Hepatocyte (in vitro differentiated cells): ENCODE measurements at regions not wholly inside any gene's neighbourhood (a gene's known extent, or its start where the extent isn't known, plus 50 kb on each side); places are given as distances from the start of the nearest gene placed in this dataset.

Experiments
- DNase-seq: peaks from one replicate; pipeline ENCODE4 v3.0.0-alpha.2; 2016; ENCODE audit warnings: low spot score
- H2AFZ ChIP-seq: fragments of 200-600 bp; sonication (generic); 2 replicates; pipeline ENCODE4 v1.6.0; 2016; ENCODE audit warnings: antibody characterized with exemption, mild to moderate bottlenecking
- H3K27ac ChIP-seq: fragments of 200-600 bp; sonication (generic); 2 replicates; pipeline ENCODE4 v1.5.1; 2016; ENCODE audit warnings: mild to moderate bottlenecking
- H3K27me3 ChIP-seq: fragments of 200-600 bp; sonication (generic); 2 replicates; pipeline ENCODE4 v1.6.1; 2016
- H3K36me3 ChIP-seq: fragments of 200-600 bp; sonication (generic); replicated peaks from 2 replicates; pipeline ENCODE4 v1.5.1; 2016; ENCODE audit warnings: low read depth; ENCODE audit not compliant: insufficient read depth
- H3K4me1 ChIP-seq: fragments of 200-600 bp; sonication (generic); 2 replicates; pipeline ENCODE4 v1.5.1; 2016; ENCODE audit warnings: mild to moderate bottlenecking, moderate library complexity; ENCODE audit not compliant: insufficient read depth
- H3K4me2 ChIP-seq: fragments of 200-600 bp; sonication (generic); 2 replicates; pipeline ENCODE4 v1.6.0; 2016
- H3K4me3 ChIP-seq: fragments of 200-600 bp; sonication (generic); 2 replicates; pipeline ENCODE4 v1.5.1; 2016; ENCODE audit warnings: mild to moderate bottlenecking
- H3K79me2 ChIP-seq: fragments of 200-600 bp; sonication (generic); 2 replicates; pipeline ENCODE4 v1.6.0; 2017; ENCODE audit warnings: mild to moderate bottlenecking
- H3K9me2 ChIP-seq: fragments of 200-600 bp; sonication (generic); replicated peaks from 2 replicates; pipeline ENCODE4 v1.6.0; 2017; ENCODE audit warnings: mild to moderate bottlenecking; ENCODE audit not compliant: insufficient read depth
- H3K9me3 ChIP-seq: fragments of 200-600 bp; sonication (generic); 2 replicates; pipeline ENCODE4 v1.5.1; 2016; ENCODE audit warnings: low read depth, mild to moderate bottlenecking
- H4K20me1 ChIP-seq: fragments of 200-600 bp; sonication (generic); 2 replicates; pipeline ENCODE4 v1.6.0; 2016; ENCODE audit warnings: mild to moderate bottlenecking; ENCODE audit not compliant: insufficient read depth, poor library complexity, severe bottlenecking
- CTCF ChIP-seq: fragments of 200-600 bp; sonication (generic); IDR thresholded peaks from 2 replicates; pipeline ENCODE4 v1.5.1; 2016; ENCODE audit warnings: antibody characterized with exemption, mild to moderate bottlenecking; ENCODE audit not compliant: poor library complexity
- EZH2 ChIP-seq: fragments of 200-600 bp; sonication (generic); IDR thresholded peaks from 2 replicates; pipeline ENCODE4 v1.6.1; 2016; ENCODE audit warnings: antibody characterized with exemption, mild to moderate bottlenecking, borderline replicate concordance
- EZH2phosphoT487 ChIP-seq: fragments of 200-600 bp; sonication (generic); IDR thresholded peaks from one replicate; pipeline ENCODE4 v1.6.1; 2018; ENCODE audit warnings: antibody characterized with exemption, mild to moderate bottlenecking, low read depth, moderate library complexity; ENCODE audit not compliant: unreplicated experiment, severe bottlenecking
- WGBS: methylation state at CpG from one replicate; pipeline ENCODE4 v1.1.6; 2016; ENCODE audit warnings: low lambda C conversion rate; ENCODE audit errors: missing lambda C conversion rate; 5-methylcytosine and 5-hydroxymethylcytosine counted together

DNA sequence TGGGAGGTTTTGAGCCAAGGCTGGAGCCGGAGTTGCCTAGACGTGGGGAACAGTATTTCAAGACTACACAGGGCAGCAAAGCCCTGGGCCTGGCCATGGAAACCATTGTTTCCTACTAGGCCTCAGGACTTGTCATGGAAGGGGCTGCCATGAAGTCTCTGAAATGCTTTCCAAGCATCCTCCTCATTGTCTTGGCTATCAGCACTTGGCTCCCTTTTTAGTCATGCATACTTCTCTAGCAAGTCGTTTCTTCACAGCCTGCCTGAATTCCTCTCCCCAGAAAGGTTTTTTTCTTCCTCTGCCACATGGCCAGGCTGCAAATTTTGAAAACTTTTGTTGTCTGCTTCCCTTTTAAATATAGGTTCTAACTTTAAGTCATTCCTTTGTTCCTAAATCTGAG is 406.6 kb upstream of the TMPRSS15 start:
- Histone ChIP-seq H3K79me2 (no peaks in the 10 kb centered on the region), H3K27me3 (no peaks in the 10 kb centered on the region), H3K4me2 (no peak overlapping the region), H3K27ac (no peak overlapping the region), H2AFZ (no peak overlapping the region), H3K9me3 (no peaks in the 10 kb centered on the region), H3K4me3 (no peak overlapping the region), H4K20me1 (no peaks in the 10 kb centered on the region), H3K4me1 (no peaks in the 10 kb centered on the region), H3K9me2 (no peaks in the 10 kb centered on the region), H3K36me3 (no peaks in the 10 kb centered on the region)
- no peak for TF ChIP-seq CTCF
- DNase-seq = no peak
- WGBS = 75% methylated on average over 3 of the region's 3 CpGs

GRCh38 chr21:18812308-18812707 is 408.7 kb upstream of the TMPRSS15 start:
- no peak overlapping the region for H2AFZ ChIP-seq

DNA sequence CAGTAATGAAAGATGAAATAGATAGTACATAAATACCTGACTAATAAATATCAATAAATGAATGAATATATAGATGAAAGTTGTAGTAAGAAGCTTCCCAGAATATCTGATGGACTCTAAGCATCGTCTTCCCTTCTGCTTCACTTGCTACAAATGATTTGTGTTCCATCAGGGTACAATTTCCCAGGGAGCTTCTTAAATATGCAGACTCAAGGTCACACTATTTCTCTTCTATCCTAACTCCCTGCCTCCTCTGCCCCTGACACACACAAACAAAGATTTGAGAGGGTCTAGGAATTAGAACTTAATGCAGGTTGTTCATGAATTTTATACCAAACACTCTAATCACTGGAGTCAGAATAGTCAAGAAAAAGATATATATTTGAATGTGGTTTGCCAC is 415.9 kb upstream of the TMPRSS15 start:
- Histone ChIP-seq H3K4me1 (no peaks in the 10 kb centered on the region), H3K4me2 (no peak overlapping the region), H3K79me2 (no peaks in the 10 kb centered on the region), H2AFZ (no peak overlapping the region), H4K20me1 (no peaks in the 10 kb centered on the region), H3K36me3 (no peaks in the 10 kb centered on the region), H3K9me2 (no peaks in the 10 kb centered on the region), H3K27ac (no peak overlapping the region), H3K4me3 (no peak overlapping the region), H3K27me3 (no peaks in the 10 kb centered on the region), H3K9me3 (no peaks in the 10 kb centered on the region)
- TF ChIP-seq EZH2phosphoT487 = no peak
- no peak for TF ChIP-seq EZH2
- no peak for TF ChIP-seq CTCF
- WGBS = 95% methylated on average over 1 of the region's 1 CpG
- DNase-seq = no peak

More at GRCh38 chr21:18812308-18812707, 408.7 kb upstream of the TMPRSS15 start:
- TF ChIP-seq EZH2phosphoT487 = no peak
- no peak for DNase-seq
- H3K79me2 ChIP-seq = no peaks in the 10 kb centered on the region
- no peak overlapping the region for H3K4me3 ChIP-seq
- no peaks in the 10 kb centered on the region for H4K20me1 ChIP-seq
- no peaks in the 10 kb centered on the region for H3K36me3 ChIP-seq
- 89% methylated on average over 5 of the region's 5 CpGs for WGBS
- no peaks in the 10 kb centered on the region for H3K4me1 ChIP-seq
- H3K27ac ChIP-seq = no peak overlapping the region
- H3K4me2 ChIP-seq = no peak overlapping the region
- no peaks in the 10 kb centered on the region for H3K27me3 ChIP-seq
- H3K9me3 ChIP-seq = no peaks in the 10 kb centered on the region
- no peaks in the 10 kb centered on the region for H3K9me2 ChIP-seq

GRCh38 chr21:18826562-18826961 is 423.0 kb upstream of the TMPRSS15 start:
- Histone ChIP-seq H3K36me3 (no peaks in the 10 kb centered on the region), H3K4me1 (no peaks in the 10 kb centered on the region), H3K4me3 (no peak overlapping the region), H2AFZ (no peak overlapping the region), H3K9me3 (no peaks in the 10 kb centered on the region), H3K9me2 (no peaks in the 10 kb centered on the region), H3K4me2 (no peak overlapping the region), H3K79me2 (no peaks in the 10 kb centered on the region), H3K27me3 (no peaks in the 10 kb centered on the region), H4K20me1 (no peaks in the 10 kb centered on the region), H3K27ac (no peak overlapping the region)
- TF ChIP-seq CTCF (no peak), EZH2phosphoT487 (no peak), EZH2 (no peak)
- WGBS = 69% methylated on average over 4 of the region's 4 CpGs
- DNase-seq = no peak
